IgD-negative memory B cell (primary cell): ENCODE measurements at regions not wholly inside any gene's neighbourhood (a gene's known extent, or its start where the extent isn't known, plus 50 kb on each side); places are given as distances from the start of the nearest gene placed in this dataset.

Source experiments
- H3K27ac Mint-ChIP-seq, 3 donors: one replicate each; pipeline ENCODE4 v1.8.0; 2020 to 2022; ENCODE audit warnings: mild to moderate bottlenecking in 3 of 3, mixed read lengths in 3 of 3, moderate library complexity in 1 of 3
- H3K27me3 Mint-ChIP-seq: one replicate; pipeline ENCODE4 v1.8.0; 2021; ENCODE audit warnings: mixed read lengths
- H3K36me3 Mint-ChIP-seq: one replicate; pipeline ENCODE4 v1.8.0; 2020; ENCODE audit warnings: mild to moderate bottlenecking, mixed read lengths
- H3K4me1 Mint-ChIP-seq, 3 donors: one replicate each; pipeline ENCODE4 v1.8.0; 2020 to 2022; ENCODE audit warnings: mixed read lengths in 3 of 3, mild to moderate bottlenecking in 1 of 3
- H3K4me3 Mint-ChIP-seq, 4 donors: one replicate each; pipeline ENCODE4 v1.8.0; 2020 to 2022; ENCODE audit warnings: mild to moderate bottlenecking in 4 of 4, mixed read lengths in 4 of 4, moderate library complexity in 3 of 4
- H3K9me3 Mint-ChIP-seq, 3 donors: one replicate each; pipeline ENCODE4 v1.8.0; 2020 to 2021; ENCODE audit warnings: mixed read lengths in 3 of 3, mild to moderate bottlenecking in 1 of 3

DNA sequence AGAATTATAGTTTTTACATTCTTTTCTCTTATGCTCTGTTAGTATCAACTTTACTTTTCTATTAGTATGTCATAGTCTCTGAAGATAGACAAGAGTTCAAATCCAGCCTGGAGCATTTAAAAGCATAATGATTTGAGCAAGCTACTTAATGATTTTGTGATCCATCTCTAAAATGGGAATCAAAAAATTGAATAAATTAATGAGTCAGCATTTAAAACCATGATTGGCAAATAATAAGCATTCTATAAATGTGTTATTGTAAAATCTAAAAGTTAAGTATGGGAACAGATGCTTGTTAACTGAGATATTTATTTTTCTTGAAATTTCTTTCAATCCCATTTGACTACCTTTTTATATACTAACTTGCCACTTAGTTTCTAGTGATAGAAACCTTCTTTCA, 391.6 kb downstream of the PCDH7 start:
- H3K36me3 Mint-ChIP-seq = no peaks in the 10 kb centered on the region
- H3K9me3 Mint-ChIP-seq = peaks cover 0 to 5% (median 3%) of the 10 kb centered on the region in 3 donors
- H3K27ac Mint-ChIP-seq = no peak overlapping the region
- H3K4me3 Mint-ChIP-seq = no peak overlapping the region
- no peaks in the 10 kb centered on the region for H3K4me1 Mint-ChIP-seq
- H3K27me3 Mint-ChIP-seq = no peaks in the 10 kb centered on the region

DNA sequence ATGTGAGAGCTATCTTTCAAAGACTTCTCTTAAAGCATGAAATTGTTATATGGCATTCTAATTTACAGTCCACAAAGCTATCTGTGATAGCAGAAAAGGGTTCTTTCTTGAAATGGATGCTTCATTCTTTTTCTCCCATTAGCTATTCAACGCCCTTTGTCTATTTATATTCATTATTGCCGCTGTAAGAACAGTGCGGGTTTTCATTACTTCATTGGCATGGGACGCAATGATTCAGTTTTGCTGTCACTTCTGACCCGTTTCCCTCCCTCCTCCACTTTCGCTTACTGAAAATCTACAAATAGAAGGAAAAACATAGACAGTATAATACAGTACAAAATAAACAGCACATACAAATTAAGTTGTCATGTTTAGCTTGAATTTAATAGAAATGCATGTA, 394.6 kb downstream of the PCDH7 start:
- Mint-ChIP-seq H3K4me3 (no peak overlapping the region), H3K36me3 (no peaks in the 10 kb centered on the region), H3K4me1 (no peaks in the 10 kb centered on the region), H3K27ac (no peak overlapping the region), H3K9me3 (peaks cover 0 to 3% (median 2%) of the 10 kb centered on the region in 3 donors), H3K27me3 (no peaks in the 10 kb centered on the region)

DNA sequence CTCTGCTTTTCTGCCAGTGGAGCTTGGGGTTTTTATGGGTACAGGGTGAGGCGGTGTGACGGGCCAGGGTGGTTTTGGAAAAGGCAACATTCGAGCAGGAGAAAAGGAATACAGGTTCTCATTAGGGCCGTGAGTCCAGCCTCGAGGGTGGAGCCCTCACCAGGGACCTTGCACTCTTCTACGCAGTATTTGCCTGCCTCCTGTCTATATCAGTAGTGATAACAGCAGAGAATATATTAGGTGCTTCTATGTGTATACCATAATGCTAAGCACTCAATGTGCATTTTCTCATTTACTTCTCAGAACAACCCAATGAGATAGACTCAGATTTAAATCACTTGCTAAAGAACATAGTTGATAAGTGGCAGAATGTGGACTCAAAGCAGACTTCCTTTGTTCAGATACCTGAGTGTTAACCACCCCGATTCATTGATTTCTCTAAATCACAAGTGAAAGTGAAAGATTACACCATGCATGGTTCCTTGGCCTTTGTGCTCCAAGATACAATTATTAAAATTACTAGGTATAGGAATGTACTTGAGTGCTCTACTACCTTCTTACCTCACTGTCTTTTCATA, 403.9 kb downstream of the PCDH7 start:
- no peaks in the 10 kb centered on the region for H3K27me3 Mint-ChIP-seq
- peaks cover 0 to 4% (median 0%) of the 10 kb centered on the region in 3 donors for H3K4me1 Mint-ChIP-seq
- peaks cover 0 to 5% (median 3%) of the 10 kb centered on the region in 3 donors for H3K9me3 Mint-ChIP-seq
- no peak overlapping the region for H3K27ac Mint-ChIP-seq
- no peak overlapping the region for H3K4me3 Mint-ChIP-seq
- H3K36me3 Mint-ChIP-seq = no peaks in the 10 kb centered on the region

DNA sequence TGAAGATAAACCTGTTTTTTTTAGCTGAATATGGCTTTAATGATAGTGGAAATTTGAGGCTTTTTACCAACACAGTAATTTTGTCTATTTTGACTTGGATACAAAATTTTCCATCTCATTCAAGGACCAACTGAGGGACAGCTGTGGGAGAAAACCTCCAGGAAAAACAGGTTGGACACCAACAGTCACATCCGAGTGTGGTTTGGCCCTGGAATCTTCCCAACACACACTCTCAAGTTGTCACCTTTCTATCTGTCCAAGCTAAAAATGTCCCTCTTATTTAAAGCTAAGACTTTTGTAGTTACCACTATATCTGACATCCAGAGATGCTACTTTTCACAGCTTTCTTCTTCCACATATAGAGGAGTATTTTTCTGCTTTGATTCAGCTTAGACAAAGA, 404.9 kb downstream of the PCDH7 start:
- H3K4me3 Mint-ChIP-seq = no peak overlapping the region
- peaks cover 0 to 4% (median 0%) of the 10 kb centered on the region in 3 donors for H3K4me1 Mint-ChIP-seq
- H3K27me3 Mint-ChIP-seq = no peaks in the 10 kb centered on the region
- peaks cover 0 to 5% (median 4%) of the 10 kb centered on the region in 3 donors for H3K9me3 Mint-ChIP-seq
- H3K27ac Mint-ChIP-seq = no peak overlapping the region
- no peaks in the 10 kb centered on the region for H3K36me3 Mint-ChIP-seq

DNA sequence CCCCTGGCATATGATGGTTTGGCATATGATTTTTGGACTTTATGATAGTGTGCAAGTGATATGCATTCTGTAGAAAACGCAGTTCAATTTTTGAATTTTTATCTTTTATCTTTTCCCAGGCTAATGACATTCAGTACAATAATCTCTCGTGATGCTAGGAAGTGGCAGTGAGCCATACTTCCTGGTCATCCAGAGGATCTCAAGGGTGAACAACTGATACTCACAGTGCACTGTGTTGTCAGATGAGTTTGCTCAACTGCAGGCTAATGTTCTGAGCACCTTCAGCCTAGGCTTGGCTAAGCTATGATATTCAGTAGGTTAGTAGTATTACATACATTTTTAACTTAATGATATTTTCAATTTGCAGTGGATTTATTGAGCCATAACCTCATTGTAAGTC, 405.3 kb downstream of the PCDH7 start:
- Mint-ChIP-seq H3K4me3 (no peak overlapping the region), H3K9me3 (peaks cover 0 to 3% (median under 1%) of the 10 kb centered on the region in 3 donors), H3K36me3 (no peaks in the 10 kb centered on the region), H3K27ac (no peak overlapping the region), H3K27me3 (no peaks in the 10 kb centered on the region), H3K4me1 (peaks cover 0 to 2% (median 0%) of the 10 kb centered on the region in 3 donors)

DNA sequence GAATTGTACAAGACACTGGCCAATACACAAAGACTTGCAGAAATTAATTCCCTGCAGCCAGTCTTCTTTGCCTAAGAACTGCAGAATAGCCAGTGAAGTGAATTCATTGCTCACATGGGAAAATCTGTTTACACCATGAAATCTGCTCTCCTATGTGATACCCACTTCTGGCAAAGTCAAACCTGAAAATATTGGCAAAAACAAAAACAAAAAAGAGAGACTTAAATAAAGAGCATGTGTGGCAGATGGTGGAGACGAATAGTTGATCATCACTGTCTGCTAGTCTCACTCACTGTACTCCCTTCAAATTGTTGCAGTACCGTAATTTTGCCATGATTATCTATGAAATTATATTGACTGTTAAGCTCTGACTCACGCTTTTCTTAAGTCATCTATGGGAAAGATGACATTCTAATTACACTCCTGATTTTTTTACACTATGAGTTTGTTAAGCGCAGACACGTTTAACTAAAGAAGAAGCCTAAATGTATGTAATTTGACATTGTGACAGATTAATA, 406.8 kb downstream of the PCDH7 start:
- Mint-ChIP-seq H3K4me1 (peaks cover 0 to 2% (median 0%) of the 10 kb centered on the region in 3 donors), H3K4me3 (no peak overlapping the region), H3K36me3 (no peaks in the 10 kb centered on the region), H3K27me3 (no peaks in the 10 kb centered on the region), H3K27ac (no peak overlapping the region), H3K9me3 (peaks cover 0 to 3% (median 3%) of the 10 kb centered on the region in 3 donors)

DNA sequence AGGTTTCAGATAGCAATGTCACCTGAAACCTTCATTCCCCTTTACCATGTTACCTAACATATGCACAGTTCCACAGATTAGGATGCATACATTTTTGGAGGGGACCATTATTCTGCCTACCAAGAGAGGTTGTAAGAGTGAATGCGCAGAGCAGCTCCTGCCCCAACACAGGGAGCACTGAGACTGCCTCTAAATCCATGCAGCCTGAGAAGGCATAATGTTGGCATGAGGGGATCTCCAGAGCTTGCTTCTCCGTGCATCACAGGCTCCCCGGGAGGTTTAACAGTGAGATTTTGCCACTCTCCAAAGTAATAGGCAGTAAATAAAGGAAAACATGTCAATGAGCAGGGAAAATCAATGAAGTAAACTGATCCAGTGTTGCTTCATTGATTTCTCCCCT, 410.8 kb downstream of the PCDH7 start:
- Mint-ChIP-seq H3K4me1 (peaks cover 0 to 2% (median 0%) of the 10 kb centered on the region in 3 donors), H3K27ac (no peak overlapping the region), H3K4me3 (no peak overlapping the region), H3K9me3 (peaks cover 3 to 6% (median 5%) of the 10 kb centered on the region in 3 donors), H3K27me3 (no peaks in the 10 kb centered on the region), H3K36me3 (no peaks in the 10 kb centered on the region)

DNA sequence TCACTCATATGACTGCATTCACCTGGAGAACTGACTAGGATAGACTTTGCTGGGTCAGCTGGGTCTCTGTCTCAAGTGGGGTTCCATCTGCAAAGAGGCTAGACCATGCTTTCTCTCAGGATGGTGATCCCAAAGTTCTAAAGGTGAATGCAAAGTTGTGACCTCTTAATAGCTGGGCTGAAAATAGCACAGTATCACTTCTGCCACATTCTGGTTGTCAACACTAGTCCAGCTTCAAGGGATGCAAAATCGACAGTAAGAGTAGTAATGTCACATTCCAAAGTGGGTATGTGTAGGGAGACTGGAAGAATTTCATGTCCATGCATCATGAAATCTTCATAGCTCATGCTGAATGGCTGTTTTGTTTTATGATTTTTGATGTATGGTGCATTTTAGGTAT, 414.6 kb downstream of the PCDH7 start:
- peaks cover 0 to 6% (median 6%) of the 10 kb centered on the region in 3 donors for H3K9me3 Mint-ChIP-seq
- H3K36me3 Mint-ChIP-seq = no peaks in the 10 kb centered on the region
- H3K27me3 Mint-ChIP-seq = no peaks in the 10 kb centered on the region
- no peak overlapping the region for H3K27ac Mint-ChIP-seq
- no peak overlapping the region for H3K4me3 Mint-ChIP-seq
- no peaks in the 10 kb centered on the region for H3K4me1 Mint-ChIP-seq

DNA sequence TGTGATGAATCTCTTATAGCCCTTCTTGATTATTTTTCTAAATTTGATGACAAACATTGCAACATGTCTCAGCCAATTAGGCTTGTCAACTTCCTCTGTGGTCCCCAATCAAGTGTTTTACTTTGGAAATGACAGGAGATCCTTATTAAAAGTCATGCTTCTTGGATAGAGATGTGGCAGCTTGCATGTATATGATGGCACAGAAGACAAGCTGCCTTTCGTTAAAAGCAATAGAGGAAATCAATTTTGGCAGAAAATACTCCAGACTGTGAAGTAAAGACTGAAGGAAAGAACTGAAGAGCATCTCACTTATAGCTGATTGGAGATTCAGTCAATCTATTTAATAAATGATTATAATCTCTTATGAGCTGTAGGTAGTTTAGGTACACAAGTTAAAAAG, 419.6 kb downstream of the PCDH7 start:
- Mint-ChIP-seq H3K27ac (no peak overlapping the region), H3K4me1 (no peaks in the 10 kb centered on the region), H3K4me3 (no peak overlapping the region), H3K36me3 (no peaks in the 10 kb centered on the region), H3K9me3 (peaks cover 0 to 12% (median under 1%) of the 10 kb centered on the region in 3 donors), H3K27me3 (no peaks in the 10 kb centered on the region)

DNA sequence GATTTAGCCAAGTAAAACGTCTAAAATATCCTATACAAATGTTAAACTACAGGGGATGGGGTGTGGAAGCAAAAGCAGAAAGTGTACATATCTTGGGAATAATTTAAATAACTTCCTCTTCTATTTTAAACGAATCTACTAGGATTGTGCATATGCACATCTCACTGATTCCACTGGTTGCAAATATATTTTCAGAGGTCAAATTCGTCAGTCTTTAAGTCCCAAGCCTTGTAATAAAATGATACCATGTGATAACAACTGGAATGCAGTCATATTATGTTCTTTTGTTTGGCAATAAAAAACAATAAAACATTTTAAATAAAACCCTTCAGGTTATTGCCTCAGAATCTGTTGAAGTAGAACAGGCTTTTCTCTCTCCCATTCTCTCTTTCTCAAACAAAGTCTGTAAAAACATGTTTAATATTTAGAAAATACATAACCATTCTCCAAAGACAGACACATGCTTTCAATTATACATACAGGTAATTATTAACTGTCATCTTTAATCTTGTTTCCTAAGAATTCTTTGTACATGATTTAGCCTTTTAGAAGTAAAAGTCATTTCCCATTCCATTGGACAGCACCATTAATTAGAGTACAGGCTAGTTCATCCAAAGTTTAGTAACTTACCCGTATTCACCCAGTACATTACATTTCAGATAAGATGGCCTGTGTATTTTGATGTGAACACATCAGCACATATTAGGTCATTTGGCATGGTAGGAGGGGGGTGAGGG, 421.1 kb downstream of the PCDH7 start:
- Mint-ChIP-seq H3K4me1 (no peaks in the 10 kb centered on the region), H3K36me3 (no peaks in the 10 kb centered on the region), H3K9me3 (peaks cover 0 to 7% (median 2%) of the 10 kb centered on the region in 3 donors), H3K27ac (no peak overlapping the region), H3K27me3 (no peaks in the 10 kb centered on the region), H3K4me3 (no peak overlapping the region)

DNA sequence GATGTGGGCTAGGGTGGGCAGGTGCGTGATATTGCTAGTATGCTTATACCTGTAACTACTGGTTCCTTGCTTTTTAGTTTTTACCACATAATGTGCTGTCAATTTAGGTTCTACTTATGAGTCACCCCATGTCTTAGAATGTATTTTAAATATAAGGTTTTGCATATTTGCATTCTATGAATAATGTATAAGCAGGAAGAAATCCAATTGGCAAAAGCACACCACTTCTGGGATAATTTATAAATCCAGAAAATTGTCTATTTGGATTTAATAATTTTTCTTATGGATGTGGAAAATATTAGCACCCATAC, 421.6 kb downstream of the PCDH7 start:
- Mint-ChIP-seq H3K9me3 (peaks cover 0 to 7% (median 2%) of the 10 kb centered on the region in 3 donors), H3K4me1 (no peaks in the 10 kb centered on the region), H3K36me3 (no peaks in the 10 kb centered on the region), H3K27ac (no peak overlapping the region), H3K4me3 (no peak overlapping the region), H3K27me3 (no peaks in the 10 kb centered on the region)

DNA sequence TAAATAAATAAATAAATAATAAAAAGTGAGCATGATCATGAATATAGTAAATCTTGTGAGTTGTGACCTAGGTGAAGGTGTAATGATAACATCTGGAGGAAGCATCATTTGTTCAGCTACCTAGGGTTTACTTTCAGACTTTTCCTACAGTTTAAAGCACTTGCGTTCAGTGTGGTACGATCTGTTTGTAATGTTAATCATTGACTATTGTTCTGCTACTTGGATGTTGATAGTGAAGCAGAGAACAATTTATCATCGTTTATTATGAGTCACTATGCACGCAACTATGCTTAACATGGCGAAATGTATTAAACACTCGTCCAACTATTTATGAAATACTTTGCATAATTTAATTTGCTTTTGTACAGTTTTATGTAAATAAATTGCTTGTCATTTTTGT, 426.2 kb downstream of the PCDH7 start:
- Mint-ChIP-seq H3K4me1 (no peaks in the 10 kb centered on the region), H3K9me3 (peaks cover 1 to 11% (median 2%) of the 10 kb centered on the region in 3 donors), H3K27me3 (no peaks in the 10 kb centered on the region), H3K27ac (no peak overlapping the region), H3K36me3 (no peaks in the 10 kb centered on the region), H3K4me3 (no peak overlapping the region)

DNA sequence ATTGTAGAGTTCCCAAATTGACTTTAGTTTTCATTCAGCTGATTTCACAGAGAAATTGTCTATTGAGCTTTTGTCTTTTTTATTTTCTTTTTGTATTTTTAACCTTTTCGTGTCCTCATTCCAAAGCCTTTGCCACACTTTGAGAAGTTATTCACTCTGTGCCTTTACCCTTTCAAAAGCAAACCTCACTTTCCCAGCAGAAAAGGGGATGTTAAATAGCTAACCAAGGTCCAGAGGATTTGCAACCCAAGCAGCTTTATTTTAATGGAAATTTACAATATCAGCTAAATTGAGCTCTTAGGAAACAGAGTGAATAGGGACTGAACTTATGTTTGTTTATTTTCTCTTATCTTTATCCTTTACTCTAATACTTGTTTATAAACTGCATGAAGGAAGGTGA, 428.8 kb downstream of the PCDH7 start:
- H3K27me3 Mint-ChIP-seq = no peaks in the 10 kb centered on the region
- no peak overlapping the region for H3K4me3 Mint-ChIP-seq
- no peak overlapping the region for H3K27ac Mint-ChIP-seq
- no peaks in the 10 kb centered on the region for H3K4me1 Mint-ChIP-seq
- H3K36me3 Mint-ChIP-seq = no peaks in the 10 kb centered on the region
- peaks cover 1 to 12% (median 2%) of the 10 kb centered on the region in 3 donors for H3K9me3 Mint-ChIP-seq

DNA sequence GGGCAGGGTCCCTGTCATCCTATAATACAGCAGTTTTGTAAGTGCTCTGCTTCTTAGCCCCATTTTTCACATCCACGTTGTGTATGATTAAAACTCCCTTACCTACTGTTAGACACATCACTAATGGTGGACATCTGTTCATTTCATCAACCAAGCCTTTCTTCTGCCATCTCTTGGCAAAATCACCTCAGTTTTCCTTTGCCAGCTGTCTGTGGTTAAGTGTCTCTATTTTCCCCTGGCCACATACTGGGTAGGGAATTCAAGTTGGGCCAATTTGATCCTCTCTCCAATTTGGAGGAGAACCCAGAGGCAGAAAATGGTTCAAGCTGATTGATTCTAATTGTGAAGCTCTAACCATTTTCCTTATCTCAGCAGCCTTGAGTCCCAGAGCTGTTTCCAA, 436.1 kb downstream of the PCDH7 start:
- H3K27me3 Mint-ChIP-seq = no peaks in the 10 kb centered on the region
- H3K4me3 Mint-ChIP-seq = no peak overlapping the region
- no peak overlapping the region for H3K27ac Mint-ChIP-seq

DNA sequence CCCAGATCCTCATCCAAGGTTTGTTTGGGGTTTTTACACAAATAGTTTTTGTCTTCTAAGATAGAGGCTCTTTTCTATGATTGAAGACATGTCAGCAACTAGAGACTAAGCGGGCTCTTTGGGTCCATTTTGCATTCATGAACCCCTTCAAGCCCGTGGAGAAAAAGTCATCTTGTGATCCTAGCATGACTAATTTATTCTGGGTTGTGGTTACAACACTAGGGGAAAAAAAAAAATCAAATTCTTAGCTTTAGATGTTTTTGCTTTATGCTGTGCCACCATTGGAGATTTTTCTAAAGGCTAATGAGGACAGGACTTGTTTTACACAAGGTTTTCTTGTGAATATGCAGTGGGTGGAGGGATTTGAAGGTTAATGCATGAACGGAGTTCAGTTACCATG, 440.0 kb downstream of the PCDH7 start:
- Mint-ChIP-seq H3K27me3 (no peaks in the 10 kb centered on the region), H3K36me3 (no peaks in the 10 kb centered on the region), H3K27ac (no peak overlapping the region), H3K4me1 (no peaks in the 10 kb centered on the region), H3K9me3 (peaks cover 0 to 8% (median 0%) of the 10 kb centered on the region in 3 donors), H3K4me3 (no peak overlapping the region)

More for the DNA sequence above, 436.1 kb downstream of the PCDH7 start:
- Mint-ChIP-seq H3K4me1 (no peaks in the 10 kb centered on the region), H3K9me3 (peaks cover 0 to 13% (median 0%) of the 10 kb centered on the region in 3 donors), H3K36me3 (no peaks in the 10 kb centered on the region)

DNA sequence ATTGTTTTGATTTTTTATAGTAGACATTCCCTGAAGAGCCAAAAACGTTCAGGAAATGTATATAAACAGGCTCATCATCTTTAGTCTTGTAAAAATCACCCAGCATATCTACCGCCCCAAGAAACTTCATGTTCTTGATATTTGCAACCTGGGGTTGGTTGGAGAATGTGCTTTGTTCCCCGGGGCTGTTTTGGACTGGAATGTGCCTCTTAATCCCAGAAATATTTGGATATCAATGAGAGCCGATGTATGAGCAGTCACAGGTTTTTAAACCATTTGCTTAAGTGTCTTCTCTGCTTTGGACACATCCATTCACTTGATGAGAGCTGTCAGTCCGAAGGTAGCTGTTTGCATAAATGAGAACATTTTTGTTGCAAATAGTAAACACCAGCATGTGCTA, 449.7 kb downstream of the PCDH7 start:
- Mint-ChIP-seq H3K9me3 (peaks cover 0 to 5% (median 0%) of the 10 kb centered on the region in 3 donors), H3K27ac (no peak overlapping the region), H3K36me3 (no peaks in the 10 kb centered on the region), H3K4me3 (no peak overlapping the region), H3K4me1 (peaks cover 0 to 3% (median 0%) of the 10 kb centered on the region in 3 donors), H3K27me3 (no peaks in the 10 kb centered on the region)
